ENCODE measurements at regions not wholly inside any gene's neighbourhood (a gene's known extent, or its start where the extent isn't known, plus 50 kb on each side); places are given as distances from the start of the nearest gene placed in this dataset.
"Not testable (repeated sequence)": the region's sequence is repeated elsewhere in the genome, so short reads cannot be mapped to it uniquely, and the experiment has no call there.

GRCh38 chr12:91894911-91895310, 250.7 kb downstream of the BTG1 start:
- in situ Hi-C loops (cut with MboI; ENCODE audit: low sequenced_read_pairs), result no loop called here

GRCh38 chr12:91893476-91893875, 252.2 kb downstream of the BTG1 start:
- in situ Hi-C loops (cut with MboI; ENCODE audit: low sequenced_read_pairs), result no loop called here

DNA sequence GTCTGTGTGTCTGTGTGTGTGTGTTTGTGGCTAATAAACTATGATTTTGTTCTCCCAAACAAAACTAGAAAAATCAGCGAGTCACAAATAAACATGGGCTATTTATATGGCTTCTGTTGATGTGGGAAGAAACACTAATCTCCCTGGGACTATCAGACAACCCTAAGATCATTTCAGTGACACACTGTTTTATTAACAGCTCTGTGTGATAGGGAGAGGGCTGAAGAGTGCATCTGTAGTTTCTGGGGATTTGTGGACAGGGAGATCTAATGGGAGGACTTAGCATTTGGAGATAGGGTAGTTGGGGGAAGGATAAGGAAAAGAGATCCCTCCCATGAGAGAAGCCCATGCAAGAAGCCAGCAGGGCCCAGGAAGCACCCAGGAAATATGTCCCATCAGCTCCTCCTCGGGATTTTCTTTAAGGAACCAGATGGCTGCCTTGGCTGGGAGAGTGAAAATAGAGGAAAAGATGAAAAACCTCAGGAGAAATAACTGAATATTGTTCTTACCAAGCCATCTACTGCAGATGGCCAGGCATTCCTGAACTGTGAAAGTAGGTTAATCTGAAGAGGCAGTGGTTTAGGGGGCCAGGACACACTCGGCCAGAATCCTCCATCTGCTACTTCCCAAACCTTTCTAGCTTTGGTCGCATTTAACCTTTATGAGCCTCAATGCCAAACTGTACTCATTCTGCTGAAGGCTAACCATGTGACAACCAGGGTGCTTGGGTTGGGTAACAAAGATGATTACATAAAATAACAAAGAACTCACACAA, 253.4 kb downstream of the BTG1 start:
- in situ Hi-C loops (cut with MboI; ENCODE audit: low sequenced_read_pairs), result no loop called here

GRCh38 chr12:91890742-91891141, 254.9 kb downstream of the BTG1 start:
- in situ Hi-C loops (cut with MboI; ENCODE audit: low sequenced_read_pairs), result no loop called here

- in situ Hi-C loops (cut with MboI; ENCODE audit: low sequenced_read_pairs), result no loop called here
Measured at GRCh38 chr12:91889910-91890309, 255.7 kb downstream of the BTG1 start.

- in situ Hi-C loops (cut with MboI; ENCODE audit: low sequenced_read_pairs), result no loop called here
Measured at GRCh38 chr12:91889059-91889458, 256.6 kb downstream of the BTG1 start.

DNA sequence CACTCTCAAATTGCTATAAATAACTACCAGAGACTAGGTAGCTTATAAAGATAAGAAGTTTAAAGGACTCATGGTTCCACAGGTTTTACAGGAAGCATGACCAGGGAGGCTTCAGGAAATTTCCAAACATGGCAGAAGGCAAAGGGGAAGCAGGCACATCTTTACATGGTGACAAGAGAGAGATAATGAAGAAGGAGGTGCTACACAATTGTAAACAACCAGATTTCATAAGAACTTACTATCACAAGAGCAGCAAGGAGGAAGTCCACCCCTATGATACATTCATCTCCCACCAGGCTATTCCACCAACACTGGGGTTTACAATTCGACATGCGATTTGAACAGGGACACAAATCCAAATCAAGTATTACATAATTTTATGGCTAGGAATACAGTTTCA, 257.7 kb downstream of the BTG1 start:
- in situ Hi-C loops (cut with MboI; ENCODE audit: low sequenced_read_pairs), result no loop called here

DNA sequence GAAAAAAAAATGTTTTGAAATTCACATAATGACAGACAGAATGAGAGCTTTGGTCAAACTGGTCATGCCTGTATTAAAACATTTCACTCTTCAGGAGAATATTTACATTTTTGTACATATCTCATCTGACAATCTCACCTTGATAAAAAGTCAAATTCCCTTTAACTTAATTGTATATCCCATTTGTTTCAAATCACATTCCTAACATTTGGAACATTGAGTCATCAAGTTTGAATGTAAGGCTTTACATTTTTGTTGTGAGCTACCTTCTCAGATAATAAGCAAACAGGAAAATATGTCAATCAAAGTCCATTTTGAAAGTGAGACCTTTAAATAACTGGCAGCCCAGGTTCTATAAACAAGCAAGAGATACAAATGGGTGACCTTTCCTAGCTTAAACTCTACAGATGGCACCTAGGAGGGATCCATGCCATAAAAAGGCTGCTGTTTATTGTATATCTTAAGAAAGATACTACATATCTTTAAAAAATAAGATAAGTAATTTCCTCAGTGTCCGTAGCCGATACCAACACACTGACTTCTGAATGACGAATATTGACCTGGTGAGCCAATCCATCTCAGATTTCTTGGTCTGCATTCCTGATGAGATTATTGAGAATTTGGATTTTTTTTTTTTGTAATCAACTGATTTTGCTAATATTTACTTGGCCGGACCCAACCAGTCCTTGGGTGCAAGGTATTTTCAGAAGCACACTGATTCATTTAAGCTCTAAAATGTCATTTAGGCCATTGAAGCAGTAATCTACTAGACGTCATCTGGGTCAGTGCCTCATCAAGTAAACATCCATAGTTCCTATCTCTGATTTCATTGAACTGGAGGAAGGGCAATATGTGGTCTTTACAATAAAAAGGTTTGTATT, 259.6 kb downstream of the BTG1 start:
- in situ Hi-C loops (cut with MboI; ENCODE audit: low sequenced_read_pairs), result no loop called here

DNA sequence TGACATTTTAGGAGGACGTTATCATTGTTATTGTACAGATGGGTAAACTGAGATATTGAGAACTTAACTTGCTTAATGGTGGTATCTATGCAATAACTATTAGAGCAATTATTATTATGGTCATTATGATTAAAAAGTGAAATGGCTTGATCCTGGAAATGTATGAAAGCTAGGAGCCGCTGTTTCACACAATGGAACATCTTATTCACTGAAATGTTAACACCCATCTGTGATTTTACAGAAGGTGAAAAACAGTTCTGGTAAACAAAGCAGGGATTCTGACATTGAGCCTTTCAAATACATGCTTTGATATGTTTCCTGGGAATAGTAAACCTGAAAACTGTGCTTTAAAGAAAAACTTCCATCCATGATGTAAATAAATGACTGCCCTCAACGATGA, 261.4 kb downstream of the BTG1 start:
- in situ Hi-C loops (cut with MboI; ENCODE audit: low sequenced_read_pairs), result no loop called here

DNA sequence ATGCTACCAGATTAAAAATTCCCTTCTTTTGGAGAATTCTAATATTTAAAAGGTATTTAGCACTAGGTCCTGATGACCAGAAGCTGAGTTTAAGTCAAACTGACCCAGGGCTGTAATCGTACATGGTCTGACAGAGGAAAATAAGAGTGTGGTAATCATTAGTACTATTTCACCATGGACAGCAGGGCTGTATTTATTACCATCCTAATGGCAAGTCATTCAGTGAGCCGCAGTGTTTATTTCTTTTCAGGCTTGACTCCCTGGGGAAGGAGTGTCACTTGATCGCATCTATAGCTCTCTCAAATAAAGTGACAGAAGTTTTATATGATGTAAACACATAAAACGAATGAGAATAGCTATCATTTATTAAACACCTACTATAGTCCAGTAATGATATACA, 261.8 kb downstream of the BTG1 start:
- in situ Hi-C loops (cut with MboI; ENCODE audit: low sequenced_read_pairs), result no loop called here

- in situ Hi-C loops (cut with MboI; ENCODE audit: low sequenced_read_pairs), result no loop called here
Measured at GRCh38 chr12:91882910-91883309, 262.7 kb downstream of the BTG1 start.

GRCh38 chr12:91880528-91880927, 265.1 kb downstream of the BTG1 start:
- in situ Hi-C loops (cut with MboI; ENCODE audit: low sequenced_read_pairs), result no loop called here

DNA sequence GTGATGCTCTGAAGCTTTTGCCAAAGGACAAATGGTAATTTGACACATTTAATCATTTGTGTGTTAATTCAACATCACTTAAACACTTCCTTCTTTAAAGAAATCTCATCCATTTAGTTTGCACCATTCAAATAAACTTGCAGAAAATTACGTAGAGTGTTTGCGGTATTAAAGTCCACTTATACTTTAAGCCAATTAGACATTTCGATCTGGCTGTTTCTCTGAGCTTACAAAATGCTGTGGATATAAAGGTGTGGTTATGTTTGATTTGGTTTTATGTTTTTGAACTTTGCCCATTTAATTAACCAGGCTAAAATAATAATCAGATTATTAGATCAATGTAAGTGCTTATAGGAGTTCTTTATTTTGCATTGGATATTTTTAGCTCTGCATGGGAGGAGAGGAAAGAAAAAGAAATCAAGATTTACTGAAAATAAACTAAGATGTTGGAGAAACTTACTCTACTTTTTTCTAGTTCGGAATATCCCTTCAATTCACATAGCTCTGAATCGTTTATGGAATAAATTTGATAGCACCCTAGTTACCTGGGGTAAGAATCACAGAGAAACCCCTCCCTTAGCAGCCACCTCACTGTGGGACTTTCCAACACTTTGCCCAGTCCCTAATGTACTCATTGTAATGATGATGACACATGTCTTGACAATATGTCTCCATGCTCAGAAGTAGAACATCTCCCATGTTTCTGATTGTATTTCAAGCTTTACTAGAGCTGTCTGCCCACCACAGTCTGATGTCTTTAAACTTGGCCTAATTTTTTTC, 268.0 kb downstream of the BTG1 start:
- in situ Hi-C loops (cut with MboI; ENCODE audit: low sequenced_read_pairs), result no loop called here

DNA sequence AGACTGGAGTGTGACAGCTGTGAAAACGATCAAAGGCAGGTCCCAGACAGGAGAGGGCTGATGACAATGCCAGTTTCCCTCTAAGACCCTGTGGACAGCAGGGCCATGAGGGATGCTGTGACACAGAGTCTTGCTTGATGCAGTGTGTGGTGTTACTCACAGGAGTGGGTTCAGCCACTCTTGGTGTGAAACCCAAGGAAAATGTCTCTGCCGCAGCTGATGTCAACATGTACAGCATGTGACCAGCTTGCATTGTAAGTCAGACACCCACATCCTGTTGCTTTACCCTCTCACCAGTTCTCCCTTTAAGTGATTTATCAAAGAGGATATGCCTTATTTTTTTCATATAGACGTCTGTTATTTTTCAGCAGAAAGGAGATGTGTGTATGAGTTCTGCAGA, 268.6 kb downstream of the BTG1 start:
- in situ Hi-C loops (cut with MboI; ENCODE audit: low sequenced_read_pairs), result no loop called here

DNA sequence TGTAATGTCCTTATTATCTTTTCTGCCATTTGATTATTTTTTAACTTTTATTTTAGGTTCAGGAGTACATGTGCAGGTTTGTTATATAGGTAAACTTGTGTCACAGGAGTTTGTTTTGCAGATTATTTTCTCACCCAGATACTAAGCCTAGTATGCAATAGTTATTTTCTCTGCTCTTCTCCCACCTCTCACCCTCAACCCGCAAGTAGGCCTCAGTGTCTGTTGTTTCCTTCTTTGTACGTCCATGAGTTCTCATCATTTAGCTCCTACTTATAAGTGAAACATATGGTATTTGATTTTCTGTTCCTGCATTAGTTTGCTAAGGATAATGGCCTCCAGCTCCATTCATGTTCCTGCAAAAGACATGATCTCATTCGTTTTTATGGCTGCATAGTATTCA, 270.0 kb downstream of the BTG1 start:
- in situ Hi-C loops (cut with MboI; ENCODE audit: low sequenced_read_pairs), result not testable (repeated sequence)

GRCh38 chr12:91874086-91874865, 271.4 kb downstream of the BTG1 start:
- in situ Hi-C loops (cut with MboI; ENCODE audit: low sequenced_read_pairs), result no loop called here

DNA sequence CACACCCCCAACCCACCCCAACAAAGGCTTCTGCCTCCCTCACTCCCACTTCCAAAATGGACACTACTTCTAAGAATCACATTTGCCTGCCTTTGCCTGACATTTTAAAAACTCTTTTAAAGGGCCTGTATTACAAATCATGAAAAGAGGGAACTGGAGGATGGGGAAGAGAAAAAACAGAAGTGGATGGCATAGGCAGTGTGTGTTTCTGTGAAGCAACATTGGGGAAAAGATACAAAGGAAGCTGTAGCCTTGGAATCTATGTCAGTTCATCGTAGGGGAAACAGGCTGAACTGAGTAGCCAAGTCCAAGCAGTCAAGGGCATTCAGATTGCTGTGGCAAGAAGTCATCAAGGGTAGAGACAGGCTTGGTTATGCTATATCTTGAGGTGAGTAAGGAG, 273.9 kb downstream of the BTG1 start:
- in situ Hi-C loops (cut with MboI; ENCODE audit: low sequenced_read_pairs), result no loop called here

- in situ Hi-C loops (cut with MboI; ENCODE audit: low sequenced_read_pairs), result no loop called here
Measured at GRCh38 chr12:91870872-91871707, 274.6 kb downstream of the BTG1 start.

DNA sequence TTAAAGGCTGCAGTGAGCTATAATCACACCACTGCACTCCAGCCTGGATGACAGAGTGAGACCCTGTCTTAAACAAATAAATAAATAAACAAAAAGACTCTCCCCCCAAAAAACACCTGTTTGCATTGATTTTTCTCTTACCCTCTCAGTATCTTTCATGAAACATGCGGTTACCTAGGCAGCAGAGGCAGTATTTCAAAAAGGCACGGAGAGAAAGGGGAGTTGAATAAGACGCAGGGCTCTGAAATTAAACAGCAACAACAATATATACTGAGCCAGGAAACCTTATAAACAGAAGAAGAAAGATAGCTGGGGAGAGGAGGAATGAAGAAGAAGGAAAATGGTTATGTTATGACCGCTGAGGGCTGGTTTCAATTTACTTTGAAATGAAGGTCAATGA, 277.6 kb downstream of the BTG1 start:
- in situ Hi-C loops (cut with MboI; ENCODE audit: low sequenced_read_pairs), result no loop called here

GRCh38 chr12:91866566-91866965, 279.1 kb downstream of the BTG1 start:
- in situ Hi-C loops (cut with MboI; ENCODE audit: low sequenced_read_pairs), result no loop called here

Measured in HL-60/S4 (cell line).